Stimulated activated effector memory CD8-positive, alpha-beta T cell treated with anti-CD3 and anti-CD28 coated beads, Interleukin-12 subunit alpha, Interleukin-12 subunit beta, amount 100 ng/mL, for 72 hours (primary cell): ENCODE measurements at regions not wholly inside any gene's neighbourhood (a gene's known extent, or its start where the extent isn't known, plus 50 kb on each side); places are given as distances from the start of the nearest gene placed in this dataset.

Experiments
- ATAC-seq: fragments of 150-1000 bp; cut with Tn5 transposase; 2 replicates; pipeline ENCODE4 v1.10.0; 2021
- DNase-seq, 2 donors: peaks; one replicate each; pipeline ENCODE4 v3.0.0; 2021 to 2022; ENCODE audit warnings: low spot score in 2 of 2
- H3K27ac Mint-ChIP-seq: one replicate; pipeline ENCODE4 v1.8.0; 2022; ENCODE audit warnings: mild to moderate bottlenecking, mixed read lengths
- H3K36me3 Mint-ChIP-seq: one replicate; pipeline ENCODE4 v1.8.0; 2022; ENCODE audit warnings: mild to moderate bottlenecking, mixed read lengths
- H3K4me1 Mint-ChIP-seq: one replicate; pipeline ENCODE4 v1.8.0; 2022; ENCODE audit warnings: mixed read lengths
- H3K4me3 Mint-ChIP-seq: one replicate; pipeline ENCODE4 v1.8.0; 2022; ENCODE audit warnings: mild to moderate bottlenecking, mixed read lengths
- H3K9me3 Mint-ChIP-seq: one replicate; pipeline ENCODE4 v1.8.0; 2022; ENCODE audit warnings: mixed read lengths

- ATAC-seq (no peak), DNase-seq (no peak)
- H3K27ac Mint-ChIP-seq, result no peak overlapping the region
- H3K36me3 Mint-ChIP-seq, result no peaks in the 10 kb centered on the region
- no peaks in the 10 kb centered on the region for H3K4me1 Mint-ChIP-seq
- no peaks in the 10 kb centered on the region for H3K9me3 Mint-ChIP-seq
- no peak overlapping the region for H3K4me3 Mint-ChIP-seq
Observed at GRCh38 chr1:87230501-87230900, 98.2 kb upstream of the LMO4 start.

- no peak overlapping the region for H3K27ac Mint-ChIP-seq
- H3K4me1 Mint-ChIP-seq, result no peaks in the 10 kb centered on the region
- H3K4me3 Mint-ChIP-seq, result no peak overlapping the region
- H3K9me3 Mint-ChIP-seq, result no peaks in the 10 kb centered on the region
- DNase-seq (no peak), ATAC-seq (no peak)
- no peaks in the 10 kb centered on the region for H3K36me3 Mint-ChIP-seq
Observed at GRCh38 chr1:87231703-87232367, 96.8 kb upstream of the LMO4 start.

- Mint-ChIP-seq H3K4me3 (no peak overlapping the region), H3K4me1 (no peaks in the 10 kb centered on the region), H3K9me3 (no peaks in the 10 kb centered on the region), H3K27ac (no peak overlapping the region), H3K36me3 (no peaks in the 10 kb centered on the region)
- DNase-seq (no peak), ATAC-seq (peak; percentile 60)
Observed at GRCh38 chr1:87236585-87236984, 92.1 kb upstream of the LMO4 start.

GRCh38 chr1:87239997-87240605 lies 88.6 kb upstream of the LMO4 start:
- H3K4me3 Mint-ChIP-seq, result no peak overlapping the region
- no peak overlapping the region for H3K27ac Mint-ChIP-seq
- no peaks in the 10 kb centered on the region for H3K36me3 Mint-ChIP-seq
- no peaks in the 10 kb centered on the region for H3K9me3 Mint-ChIP-seq
- DNase-seq, result no peak
- no peaks in the 10 kb centered on the region for H3K4me1 Mint-ChIP-seq
- no peak for ATAC-seq

GRCh38 chr1:87240661-87241285 lies 87.9 kb upstream of the LMO4 start:
- ATAC-seq (no peak), DNase-seq (no peak)
- Mint-ChIP-seq H3K4me1 (no peaks in the 10 kb centered on the region), H3K4me3 (no peak overlapping the region), H3K36me3 (no peaks in the 10 kb centered on the region), H3K9me3 (no peaks in the 10 kb centered on the region), H3K27ac (no peak overlapping the region)

- no peak overlapping the region for H3K4me3 Mint-ChIP-seq
- no peaks in the 10 kb centered on the region for H3K9me3 Mint-ChIP-seq
- DNase-seq, result no peak
- no peaks in the 10 kb centered on the region for H3K4me1 Mint-ChIP-seq
- no peaks in the 10 kb centered on the region for H3K36me3 Mint-ChIP-seq
- H3K27ac Mint-ChIP-seq, result no peak overlapping the region
- ATAC-seq, result no peak
Observed at GRCh38 chr1:87242445-87243185, 86.1 kb upstream of the LMO4 start.

- ATAC-seq, result no peak
- DNase-seq, result no peak
- Mint-ChIP-seq H3K9me3 (no peaks in the 10 kb centered on the region), H3K4me3 (no peak overlapping the region), H3K27ac (no peak overlapping the region), H3K36me3 (no peaks in the 10 kb centered on the region), H3K4me1 (no peaks in the 10 kb centered on the region)
Observed at GRCh38 chr1:87243573-87243972, 85.1 kb upstream of the LMO4 start.

GRCh38 chr1:87246436-87246835 lies 82.2 kb upstream of the LMO4 start:
- H3K4me1 Mint-ChIP-seq, result no peaks in the 10 kb centered on the region
- H3K9me3 Mint-ChIP-seq, result peaks cover 3% of the 10 kb centered on the region
- DNase-seq (no peak), ATAC-seq (no peak)
- H3K27ac Mint-ChIP-seq, result no peak overlapping the region
- no peak overlapping the region for H3K4me3 Mint-ChIP-seq
- H3K36me3 Mint-ChIP-seq, result no peaks in the 10 kb centered on the region

GRCh38 chr1:87249803-87250202 lies 78.9 kb upstream of the LMO4 start:
- Mint-ChIP-seq H3K27ac (no peak overlapping the region), H3K9me3 (peaks cover 3% of the 10 kb centered on the region), H3K4me3 (no peak overlapping the region), H3K4me1 (no peaks in the 10 kb centered on the region), H3K36me3 (no peaks in the 10 kb centered on the region)
- ATAC-seq (no peak), DNase-seq (no peak)

GRCh38 chr1:87250336-87250735 lies 78.3 kb upstream of the LMO4 start:
- no peaks in the 10 kb centered on the region for H3K4me1 Mint-ChIP-seq
- ATAC-seq, result no peak

GRCh38 chr1:87252406-87252805 lies 76.3 kb upstream of the LMO4 start:
- no peak for ATAC-seq
- Mint-ChIP-seq H3K4me3 (no peak overlapping the region), H3K4me1 (no peaks in the 10 kb centered on the region), H3K27ac (no peak overlapping the region), H3K36me3 (no peaks in the 10 kb centered on the region), H3K9me3 (peaks cover 3% of the 10 kb centered on the region)
- no peak for DNase-seq

More at GRCh38 chr1:87250336-87250735, 78.3 kb upstream of the LMO4 start:
- H3K9me3 Mint-ChIP-seq, result peaks cover 3% of the 10 kb centered on the region
- no peak overlapping the region for H3K4me3 Mint-ChIP-seq
- H3K36me3 Mint-ChIP-seq, result no peaks in the 10 kb centered on the region
- no peak for DNase-seq
- no peak overlapping the region for H3K27ac Mint-ChIP-seq

GRCh38 chr1:87262688-87263087 lies 66.0 kb upstream of the LMO4 start:
- H3K4me1 Mint-ChIP-seq, result no peaks in the 10 kb centered on the region

GRCh38 chr1:87263281-87263680 lies 65.4 kb upstream of the LMO4 start:
- no peak for DNase-seq
- H3K27ac Mint-ChIP-seq, result no peak overlapping the region
- H3K4me1 Mint-ChIP-seq, result no peaks in the 10 kb centered on the region
- H3K4me3 Mint-ChIP-seq, result no peak overlapping the region
- ATAC-seq, result no peak
- H3K9me3 Mint-ChIP-seq, result no peaks in the 10 kb centered on the region
- H3K36me3 Mint-ChIP-seq, result no peaks in the 10 kb centered on the region

More at GRCh38 chr1:87262688-87263087, 66.0 kb upstream of the LMO4 start:
- ATAC-seq, result no peak
- no peak overlapping the region for H3K27ac Mint-ChIP-seq
- H3K36me3 Mint-ChIP-seq, result no peaks in the 10 kb centered on the region
- no peak for DNase-seq
- H3K4me3 Mint-ChIP-seq, result no peak overlapping the region
- H3K9me3 Mint-ChIP-seq, result no peaks in the 10 kb centered on the region

GRCh38 chr1:87263785-87264184 lies 64.9 kb upstream of the LMO4 start:
- Mint-ChIP-seq H3K4me3 (no peak overlapping the region), H3K4me1 (no peaks in the 10 kb centered on the region)

GRCh38 chr1:87264976-87265375 lies 63.7 kb upstream of the LMO4 start:
- no peak overlapping the region for H3K27ac Mint-ChIP-seq
- no peak for ATAC-seq
- H3K9me3 Mint-ChIP-seq, result no peaks in the 10 kb centered on the region
- no peak for DNase-seq
- no peaks in the 10 kb centered on the region for H3K4me1 Mint-ChIP-seq
- no peak overlapping the region for H3K4me3 Mint-ChIP-seq
- H3K36me3 Mint-ChIP-seq, result no peaks in the 10 kb centered on the region

More at GRCh38 chr1:87263785-87264184, 64.9 kb upstream of the LMO4 start:
- Mint-ChIP-seq H3K9me3 (no peaks in the 10 kb centered on the region), H3K27ac (no peak overlapping the region), H3K36me3 (no peaks in the 10 kb centered on the region)
- no peak for ATAC-seq
- DNase-seq, result no peak
